Fibroblast of the conjunctiva (primary cell): ENCODE measurements at regions not wholly inside any gene's neighbourhood (a gene's known extent, or its start where the extent isn't known, plus 50 kb on each side); places are given as distances from the start of the nearest gene placed in this dataset.
"Not testable (repeated sequence)": the region's sequence is repeated elsewhere in the genome, so short reads cannot be mapped to it uniquely, and the experiment has no call there.

Source experiments
- DNase-seq: peaks from one replicate; pipeline ENCODE4 v3.0.0-alpha.2; 2010; ENCODE audit warnings: low read depth

DNA sequence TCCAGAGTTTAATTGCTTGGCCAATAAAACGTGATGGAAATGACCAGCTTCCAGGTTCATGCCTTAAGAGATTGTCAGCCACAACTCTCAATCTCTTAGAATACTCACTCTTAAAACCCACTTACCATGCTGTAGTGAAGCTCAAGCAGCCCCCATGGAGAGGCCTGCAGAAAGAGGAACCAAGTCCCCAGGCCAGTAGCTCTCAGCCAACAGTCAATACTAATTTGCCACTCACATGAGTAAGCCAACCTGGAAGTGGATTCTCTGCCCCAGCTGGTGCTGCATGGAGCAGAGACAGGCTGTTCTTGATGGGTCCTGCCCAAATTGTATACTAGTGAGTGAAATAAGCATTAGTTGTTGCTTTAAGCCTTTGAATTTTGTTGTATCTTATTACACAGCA lies 155.9 kb downstream of the OXSM start:
- no peak for DNase-seq

DNA sequence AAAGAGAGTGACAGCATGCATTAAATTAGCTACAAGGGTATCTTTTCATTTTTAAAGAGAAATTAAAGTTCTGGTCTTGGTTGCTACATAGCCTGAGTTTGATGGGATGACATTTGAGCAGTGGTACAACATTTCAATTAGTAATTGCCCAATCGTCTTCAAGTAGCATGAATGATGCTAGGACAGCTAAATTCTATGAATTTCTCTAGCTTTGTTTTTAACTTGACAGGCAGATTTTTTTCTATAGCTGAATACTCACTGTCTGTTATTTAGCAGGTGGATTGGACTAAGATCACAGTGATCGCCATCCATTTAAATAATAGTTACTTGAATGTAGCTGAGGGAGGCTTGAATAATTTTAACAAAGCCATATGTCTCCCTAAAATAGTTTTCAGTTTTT lies 162.2 kb downstream of the OXSM start:
- no peak for DNase-seq

GRCh38 chr3:25957026-25957425 lies 167.1 kb downstream of the OXSM start:
- no peak for DNase-seq

GRCh38 chr3:25960776-25961175 lies 170.9 kb downstream of the OXSM start:
- DNase-seq: no peak

- DNase-seq: no peak
These were observed 172.4 kb downstream of the OXSM start for GRCh38 chr3:25962255-25962654.

GRCh38 chr3:25964141-25964540 lies 174.3 kb downstream of the OXSM start:
- DNase-seq: no peak

DNA sequence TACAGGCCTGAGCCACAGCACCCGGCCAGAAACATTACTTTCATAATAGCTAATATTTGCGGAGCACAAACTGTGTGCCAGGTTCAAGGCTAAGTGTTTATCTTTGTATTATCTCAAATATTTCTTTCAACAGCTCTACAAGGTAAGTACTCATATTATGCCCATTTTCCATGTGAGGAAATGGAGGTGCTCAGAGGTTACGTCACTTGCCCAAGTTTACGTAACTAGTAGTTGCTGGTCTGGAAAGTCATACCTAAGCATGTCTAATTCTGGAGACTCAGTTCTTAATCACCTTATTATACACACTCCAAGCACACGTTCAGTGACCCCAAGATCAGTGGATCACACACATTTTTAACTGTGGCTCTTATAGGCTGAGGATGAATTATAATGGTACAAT lies 177.5 kb downstream of the OXSM start:
- no peak for DNase-seq

DNA sequence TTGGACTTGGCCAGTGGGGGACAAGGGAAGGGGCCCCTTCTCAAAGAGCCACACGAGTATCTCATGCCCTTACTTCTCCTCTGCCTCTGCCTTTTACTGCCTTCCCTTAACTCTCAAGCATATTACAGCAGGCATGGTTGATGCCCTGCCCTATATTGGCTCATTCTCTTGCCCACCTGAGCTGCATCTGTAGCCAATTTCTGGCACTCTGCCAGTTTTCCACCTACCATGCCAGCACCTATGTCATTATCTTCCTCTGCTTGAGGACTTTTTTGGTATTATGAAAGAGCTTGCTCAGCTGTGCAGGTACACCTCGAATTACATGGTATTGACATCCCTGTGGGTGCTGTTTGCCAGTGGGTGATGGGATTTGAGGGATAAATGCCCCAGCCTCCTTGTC lies 181.8 kb downstream of the OXSM start:
- DNase-seq: no peak

GRCh38 chr3:25973122-25973521 lies 183.2 kb downstream of the OXSM start:
- DNase-seq: no peak

DNA sequence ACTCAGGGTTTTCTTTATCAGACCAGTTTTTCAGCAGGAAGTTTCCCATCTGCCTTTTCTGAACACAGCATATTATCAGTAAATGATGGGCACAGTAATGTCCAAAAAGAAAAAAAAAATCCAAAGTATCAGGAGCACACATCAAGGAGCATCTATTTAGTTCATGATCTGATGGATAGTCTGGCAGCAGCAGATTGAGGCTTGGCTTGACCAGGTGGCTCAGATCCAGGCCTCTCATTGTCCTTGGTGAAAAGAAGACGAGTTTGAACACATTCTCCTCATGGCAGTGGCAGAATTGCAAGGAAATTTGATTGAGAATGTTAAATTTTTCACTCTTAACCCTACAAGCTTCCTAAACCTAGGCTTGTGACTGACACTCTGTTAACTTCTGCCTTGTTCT lies 192.9 kb downstream of the OXSM start:
- no peak for DNase-seq

- DNase-seq: no peak
These were observed 195.7 kb downstream of the OXSM start for GRCh38 chr3:25985621-25986020.

- DNase-seq: no peak
These were observed 202.7 kb downstream of the OXSM start for GRCh38 chr3:25992606-25993005.

DNA sequence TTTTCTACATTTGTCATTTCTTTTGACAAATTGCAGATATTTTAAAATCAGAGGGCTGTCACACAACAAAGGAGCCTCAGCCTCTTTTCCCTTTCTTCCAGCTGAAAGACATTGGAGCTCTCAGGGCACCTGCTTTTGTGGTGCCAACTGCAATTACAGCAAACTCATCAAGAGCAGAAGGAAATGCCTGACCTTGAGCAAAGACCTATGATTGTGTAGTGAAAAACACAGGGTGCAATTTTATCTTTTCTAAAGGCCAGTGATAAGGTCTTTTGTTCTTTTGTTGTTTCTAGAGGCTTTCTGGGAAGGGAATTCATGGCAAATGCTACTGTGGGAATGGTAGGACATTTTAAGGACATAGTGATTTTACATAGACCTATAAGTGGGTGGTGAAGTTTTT lies 214.3 kb downstream of the OXSM start:
- no peak for DNase-seq

DNA sequence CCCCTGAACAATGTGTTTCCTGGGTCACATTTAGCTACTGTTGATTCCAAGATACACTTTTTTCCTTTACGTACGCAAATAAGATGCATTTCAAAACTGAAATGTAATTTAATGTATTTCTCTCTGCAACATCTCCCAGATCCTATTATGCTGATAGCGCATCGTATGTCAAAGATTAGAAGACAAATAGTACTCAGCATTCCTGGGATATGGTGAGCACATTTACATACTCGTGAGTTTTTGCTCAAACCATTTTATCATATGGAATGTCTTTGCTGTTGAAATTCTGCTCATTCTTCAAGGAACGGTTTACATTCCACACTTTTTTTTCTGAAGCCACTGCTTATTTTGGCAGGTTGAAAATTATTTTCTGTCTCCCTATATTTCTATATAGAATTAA lies 221.4 kb downstream of the OXSM start:
- DNase-seq: no peak

GRCh38 chr3:26012241-26012745 lies 222.4 kb downstream of the OXSM start:
- no peak for DNase-seq

DNA sequence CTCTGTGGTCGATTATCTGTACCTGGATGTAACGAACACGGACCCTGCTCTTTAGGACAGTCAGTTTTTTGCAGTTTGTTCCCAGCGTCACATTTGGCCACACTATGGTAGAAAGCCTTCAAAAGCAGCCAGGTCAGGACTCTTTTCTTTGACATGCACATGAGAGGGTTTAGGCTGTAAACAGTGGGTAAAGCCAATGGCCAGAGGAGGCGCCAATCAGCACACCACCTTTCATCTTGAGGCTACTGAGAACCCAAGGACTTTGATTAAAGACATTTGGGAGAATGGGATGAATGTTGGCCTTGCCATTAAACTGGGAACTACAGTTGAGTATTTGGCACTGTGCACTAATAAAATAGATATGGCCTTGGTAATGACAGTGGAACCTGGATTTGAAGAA lies 225.9 kb downstream of the OXSM start:
- DNase-seq: no peak

DNA sequence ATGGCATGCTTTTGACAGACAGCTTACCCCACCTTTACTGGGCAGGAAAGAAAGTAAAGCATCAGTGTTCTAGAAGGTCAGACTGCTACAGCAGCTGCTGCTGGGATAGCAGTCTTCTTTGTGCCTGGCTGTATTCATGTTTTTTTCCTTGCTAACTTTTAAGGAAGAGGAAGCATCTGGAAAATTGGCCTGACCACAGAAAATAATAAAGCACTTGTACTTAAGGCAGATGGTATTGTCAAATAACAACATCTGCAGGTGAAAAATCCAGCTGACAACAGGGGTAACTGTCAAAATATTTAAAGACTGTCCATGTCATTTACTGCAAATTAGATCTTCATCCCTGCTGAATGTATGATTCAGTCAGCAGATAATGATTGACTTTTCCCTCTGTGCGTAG lies 229.0 kb downstream of the OXSM start:
- no peak for DNase-seq

GRCh38 chr3:26024206-26024605 lies 234.3 kb downstream of the OXSM start:
- DNase-seq: not testable (repeated sequence)

GRCh38 chr3:26029321-26029720 lies 239.4 kb downstream of the OXSM start:
- no peak for DNase-seq

- not testable (repeated sequence) for DNase-seq
These were observed 252.2 kb downstream of the OXSM start for GRCh38 chr3:26042126-26042525.

DNA sequence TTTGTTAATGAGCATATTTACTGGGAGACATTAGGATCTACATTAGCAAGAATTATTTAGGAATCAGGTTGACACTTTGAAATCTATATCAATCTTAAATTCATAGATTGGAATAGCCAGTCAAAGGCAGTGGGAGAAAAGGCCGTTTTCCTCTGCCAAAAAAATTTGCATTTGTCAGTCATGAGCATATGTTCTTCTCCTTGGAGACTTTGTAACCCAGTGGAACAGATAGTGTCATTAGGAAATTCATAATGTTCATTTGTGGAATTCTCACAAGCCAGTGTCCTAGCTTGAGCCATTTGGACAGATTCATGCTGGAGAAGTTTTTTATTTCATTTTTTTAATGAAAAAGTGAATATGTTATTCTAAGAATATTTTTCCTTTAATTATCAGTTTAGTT lies 260.1 kb downstream of the OXSM start:
- DNase-seq: no peak

DNA sequence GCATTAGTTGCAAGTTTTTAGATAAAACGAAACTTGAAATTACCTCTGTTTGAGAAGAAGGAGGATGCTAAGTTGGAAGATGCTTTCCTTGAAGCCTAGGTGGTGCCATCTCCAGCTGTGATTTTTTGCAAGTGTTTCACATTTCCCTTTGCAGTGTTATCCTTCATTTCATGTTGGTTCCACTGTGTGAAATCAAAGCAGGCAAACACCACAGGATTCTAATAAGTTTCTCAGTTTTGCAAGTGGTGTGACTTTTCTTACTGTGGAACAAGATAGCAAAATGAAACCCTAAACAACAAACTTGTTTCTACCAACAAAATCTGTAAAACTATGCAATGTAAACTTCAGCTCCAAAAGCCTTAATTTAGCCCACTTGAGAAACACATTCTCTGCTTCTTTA lies 260.9 kb downstream of the OXSM start:
- no peak for DNase-seq

- DNase-seq: no peak
These were observed 269.0 kb downstream of the OXSM start for GRCh38 chr3:26058901-26059321.

DNA sequence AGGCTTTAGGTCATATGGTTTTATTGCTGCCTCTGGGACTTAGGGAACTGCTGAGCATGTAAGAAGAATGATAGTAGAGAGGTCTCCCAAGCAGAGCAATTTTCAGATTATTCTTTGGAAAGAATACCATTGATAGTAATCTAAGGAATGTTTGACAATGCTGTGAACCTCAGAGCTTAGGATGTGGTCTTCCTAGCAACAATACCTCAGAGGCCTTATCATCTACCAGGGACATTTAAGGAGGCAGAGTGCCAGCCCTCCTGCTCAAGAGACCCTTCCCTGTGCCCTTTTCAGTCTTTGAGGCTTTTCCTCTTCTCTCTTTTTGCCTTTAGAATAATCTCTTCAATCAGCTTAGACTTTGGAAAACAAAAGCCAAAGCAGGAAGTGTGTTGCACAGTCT lies 272.1 kb downstream of the OXSM start:
- no peak for DNase-seq

GRCh38 chr3:26064297-26064696 lies 274.4 kb downstream of the OXSM start:
- DNase-seq: no peak
